HG02885 (cell line): ENCODE measurements at regions not wholly inside any gene's neighbourhood (a gene's known extent, or its start where the extent isn't known, plus 50 kb on each side); places are given as distances from the start of the nearest gene placed in this dataset.
"Not testable (repeated sequence)": the region's sequence is repeated elsewhere in the genome, so short reads cannot be mapped to it uniquely, and the experiment has no call there.

Experiments used
- ATAC-seq: cut with Tn5 transposase; IDR thresholded peaks from one replicate; pipeline ENCODE4 v1.9.1; 2021; ENCODE audit warnings: mild to moderate bottlenecking; ENCODE audit not compliant: unreplicated experiment, poor library complexity

DNA sequence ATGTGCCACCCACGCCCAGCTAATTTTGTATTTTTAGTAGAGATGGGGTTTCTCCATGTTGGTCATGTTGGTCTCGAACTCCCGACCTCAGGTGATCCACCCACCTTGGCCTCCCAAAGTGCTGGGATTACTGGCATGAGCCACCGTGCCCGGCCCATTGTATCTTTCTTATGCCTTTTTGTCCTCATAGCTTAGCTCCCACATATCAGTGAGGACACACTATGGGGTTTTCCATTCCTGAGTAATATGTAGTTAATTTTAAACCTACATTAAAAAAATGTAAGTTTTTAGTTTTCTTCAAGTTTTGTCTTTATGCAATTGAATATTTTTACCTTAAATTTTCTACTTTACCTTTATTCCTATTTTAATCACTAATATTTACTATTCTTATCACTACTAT, 100.2 kb downstream of the SOCS6 start:
- ATAC-seq: not testable (repeated sequence)

DNA sequence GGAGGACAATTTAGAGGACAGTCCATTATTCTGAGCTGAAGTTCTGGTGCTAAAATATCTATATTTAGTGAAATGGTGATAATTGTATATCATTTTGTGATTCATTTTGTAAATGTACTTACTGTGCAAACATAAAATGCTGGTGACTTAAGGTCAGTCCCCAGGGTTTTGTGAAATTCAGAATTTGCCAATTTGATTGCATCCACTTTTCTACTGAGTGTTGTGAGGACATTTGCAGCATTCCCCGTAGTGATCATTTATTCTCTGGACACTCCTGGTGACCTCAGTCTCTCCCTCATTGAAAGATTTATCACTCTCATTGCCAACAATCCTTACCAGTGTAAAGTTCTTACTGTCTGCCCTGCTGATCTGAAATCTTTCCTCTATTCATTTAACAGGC, 98.2 kb downstream of the SOCS6 start:
- ATAC-seq: no peak

DNA sequence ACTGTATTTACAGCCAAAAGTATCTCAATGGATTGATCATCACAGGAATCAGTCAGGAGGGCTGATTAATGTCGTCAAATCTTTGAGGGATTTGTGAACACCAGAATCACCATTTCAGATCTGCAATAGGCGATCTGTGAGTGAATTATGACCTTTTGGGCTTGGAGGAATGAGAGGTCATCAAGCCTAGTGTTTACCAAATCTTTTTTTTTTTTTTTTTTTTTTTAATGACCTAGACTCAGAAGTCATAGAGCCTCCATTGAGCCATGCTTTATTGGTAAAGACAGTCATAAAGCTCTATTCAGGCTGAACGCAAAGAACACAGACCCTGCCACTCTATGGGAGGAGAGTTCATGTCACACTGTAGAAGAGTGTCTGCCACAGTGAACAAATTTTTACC, 97.7 kb downstream of the SOCS6 start:
- no peak for ATAC-seq

DNA sequence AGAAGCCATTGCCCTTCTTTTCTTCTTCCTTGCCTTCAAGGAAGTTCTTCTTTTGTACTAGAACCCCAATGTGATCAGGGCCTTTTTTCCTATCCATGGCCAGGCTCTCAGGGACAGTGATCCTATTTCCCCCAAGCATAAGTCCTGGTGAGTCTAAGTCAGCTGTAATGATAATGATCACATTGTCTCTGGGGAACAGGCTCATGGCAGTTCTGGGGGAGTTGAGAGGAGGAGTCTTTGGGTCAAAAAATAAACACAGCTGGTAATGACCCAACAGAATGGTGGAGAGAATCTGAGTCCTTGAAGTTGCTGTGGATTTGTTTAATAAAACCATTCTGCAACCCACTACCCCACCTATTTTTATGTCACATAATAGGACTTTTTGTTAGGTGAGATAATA, 96.6 kb downstream of the SOCS6 start:
- no peak for ATAC-seq

DNA sequence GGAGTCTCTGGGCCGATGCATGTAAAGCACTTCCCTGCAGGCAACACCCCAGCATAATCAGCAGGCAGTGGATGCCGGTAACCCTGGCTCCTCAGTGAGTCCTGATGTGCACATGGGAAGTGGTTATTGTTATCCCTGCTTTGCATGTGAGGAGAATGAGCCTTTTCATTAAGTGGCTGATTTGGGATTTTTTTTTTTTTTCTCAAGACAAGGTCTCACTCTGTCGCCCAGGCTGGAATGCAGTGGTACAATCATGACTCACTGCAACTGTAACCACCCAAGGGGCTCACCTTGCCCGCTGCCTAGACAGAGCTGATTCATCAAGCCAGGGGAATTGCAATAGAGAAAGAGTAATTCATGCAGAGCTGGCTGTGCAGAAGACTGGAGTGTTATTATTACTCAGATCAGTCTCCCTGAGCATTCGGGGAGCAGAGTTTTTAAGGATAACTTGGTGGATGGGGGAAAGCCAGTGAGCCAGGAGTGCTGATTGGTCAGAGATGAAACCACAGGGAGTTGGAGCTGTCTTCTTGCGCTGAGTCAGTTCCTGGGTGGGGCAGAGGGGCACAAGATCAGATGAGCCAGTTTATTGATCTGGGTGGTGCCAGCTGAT, 95.4 kb downstream of the SOCS6 start:
- no peak for ATAC-seq

DNA sequence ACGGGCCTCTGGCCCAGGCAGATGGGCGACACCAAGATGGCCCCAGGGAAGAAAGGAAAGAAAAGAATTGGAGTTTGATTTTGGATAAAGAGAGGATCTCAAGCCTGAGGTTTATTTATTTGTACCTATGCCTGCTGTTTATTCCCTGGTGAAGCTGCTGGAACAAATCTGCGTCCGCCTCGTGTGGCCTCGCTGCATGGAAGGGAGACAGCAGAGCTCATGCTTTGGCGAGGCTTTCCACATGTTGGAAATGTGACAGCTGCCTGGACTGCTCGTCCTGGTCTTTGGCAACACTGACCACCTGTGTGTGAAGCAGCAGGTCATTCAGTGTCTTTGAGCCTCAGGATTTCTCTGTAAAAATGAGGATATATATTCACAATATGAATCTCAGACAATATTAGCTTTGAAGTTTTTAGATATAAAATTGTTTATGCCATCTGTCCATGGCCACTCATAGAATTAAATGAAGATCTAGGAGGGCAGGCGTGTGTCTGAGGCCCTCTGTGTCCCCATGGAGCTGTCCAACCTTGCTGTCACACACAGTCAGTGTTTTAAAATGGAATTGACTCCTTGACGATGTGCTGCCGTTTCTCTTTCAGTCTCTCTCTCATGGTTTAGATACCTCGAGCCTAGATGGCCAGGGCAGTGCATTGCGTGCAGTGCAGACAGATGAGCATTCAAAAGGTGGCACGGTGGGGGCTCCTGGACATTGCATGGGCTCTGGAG, 94.3 kb downstream of the SOCS6 start:
- ATAC-seq: no peak

DNA sequence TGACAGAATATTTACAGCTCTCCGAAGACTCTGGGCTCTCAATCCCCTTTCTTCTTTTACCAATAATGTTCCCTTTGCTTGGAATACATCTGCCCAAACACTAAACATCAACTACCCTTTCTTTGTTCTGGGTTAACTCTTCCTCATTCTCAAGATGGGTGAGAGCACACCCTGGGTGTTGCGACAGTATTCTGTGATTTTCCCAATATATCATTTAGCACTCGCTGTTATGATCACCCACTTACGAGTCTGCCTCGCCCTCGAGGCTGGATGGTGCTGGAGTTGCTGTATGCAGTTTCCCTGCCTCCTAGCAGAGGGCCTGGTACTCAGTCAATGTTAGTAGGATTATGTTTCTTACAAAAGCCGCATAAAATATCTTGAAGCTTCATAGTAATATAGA, 93.2 kb downstream of the SOCS6 start:
- ATAC-seq: no peak

DNA sequence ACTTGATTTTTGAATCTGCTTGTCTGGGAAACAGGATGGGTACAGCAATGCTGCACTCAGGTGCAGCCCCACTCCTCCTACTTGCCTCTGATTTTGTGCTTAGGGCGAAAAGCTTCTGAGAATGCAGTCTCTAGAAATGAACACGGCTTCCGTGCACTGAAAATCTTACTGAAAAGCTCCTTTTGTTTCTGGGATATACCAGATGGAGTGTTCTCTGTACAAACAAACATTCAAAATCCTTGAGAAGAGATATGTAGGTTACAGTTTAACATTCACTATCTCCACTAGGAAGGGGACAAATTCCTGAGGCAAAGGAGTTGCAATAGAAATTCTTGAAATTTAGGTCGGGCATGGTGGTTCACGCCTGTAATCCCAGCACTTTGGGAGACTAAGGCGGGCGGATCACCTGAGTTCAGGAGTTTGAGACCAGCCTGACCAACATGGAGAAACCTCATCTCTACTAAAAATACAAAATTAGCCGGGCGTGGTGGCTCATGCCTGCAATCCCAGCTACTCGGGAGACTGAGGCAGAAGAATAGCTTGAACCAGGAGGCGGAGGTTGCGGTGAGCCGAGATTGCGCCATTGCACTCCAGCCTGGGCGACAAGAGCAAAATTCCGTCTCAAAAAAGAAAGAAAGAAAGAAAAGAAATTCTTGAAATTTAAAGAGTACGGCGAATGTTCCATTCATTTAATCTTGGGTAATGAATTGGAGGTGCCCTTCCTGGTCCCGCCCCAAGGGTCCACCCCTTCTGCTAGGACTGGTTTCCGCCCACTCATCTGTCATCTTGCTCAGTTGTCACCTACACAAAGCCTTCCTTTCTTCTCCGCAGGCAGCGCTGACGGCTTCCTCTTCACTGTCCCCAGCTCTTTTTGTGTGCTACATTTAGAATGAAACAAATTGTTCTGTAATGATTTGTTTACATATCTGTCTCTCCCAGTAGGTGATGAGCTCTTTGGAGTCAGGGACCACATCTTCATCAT, 92.4 kb downstream of the SOCS6 start:
- no peak for ATAC-seq
